ENCODE measurements at regions not wholly inside any gene's neighbourhood (a gene's known extent, or its start where the extent isn't known, plus 50 kb on each side); places are given as distances from the start of the nearest gene placed in this dataset.

GRCh38 chr12:124111006-124111405 lies 138.0 kb downstream of the ZNF664 start (continued):
- TF ChIP-seq RNF2 (IDR thresholded peaks at IDR 0.05; ENCODE audit: borderline replicate concordance, low read depth, low read length, missing control alignments, poor library complexity, severe bottlenecking) (no peak), CHD7 (IDR thresholded peaks at IDR 0.05; ENCODE audit: insufficient replicate concordance, low read length) (no peak), JUN (IDR thresholded peaks at IDR 0.05; ENCODE audit: low read depth, low read length) (no peak), FOSL1 (IDR thresholded peaks at IDR 0.05; ENCODE audit: insufficient read depth, low read depth, low read length) (no peak), ZNF274 (IDR thresholded peaks at IDR 0.05; ENCODE audit: borderline replicate concordance, extremely low read depth, low read length) (no peak), CEBPB (IDR thresholded peaks at IDR 0.05; ENCODE audit: low read depth, low read length) (no peak), CBX8 (IDR thresholded peaks at IDR 0.05; ENCODE audit: borderline replicate concordance, low read depth, low read length) (no peak), POU5F1 (IDR thresholded peaks at IDR 0.05; ENCODE audit: low read depth, low read length) (no peak)
